GM23248 (cell line): ENCODE measurements at regions not wholly inside any gene's neighbourhood (a gene's known extent, or its start where the extent isn't known, plus 50 kb on each side); places are given as distances from the start of the nearest gene placed in this dataset.

Experiments used
- EZH2 ChIP-seq: fragments of 200-600 bp; sonication (generic); IDR thresholded peaks from 2 replicates; pipeline ENCODE4 v1.6.1; 2018; ENCODE audit warnings: antibody characterized with exemption, mild to moderate bottlenecking; ENCODE audit not compliant: insufficient read depth, poor library complexity, severe bottlenecking
- EZH2phosphoT487 ChIP-seq: fragments of 200-600 bp; sonication (generic); IDR thresholded peaks from 2 replicates; pipeline ENCODE4 v1.6.1; 2018; ENCODE audit warnings: antibody characterized with exemption, moderate library complexity, mild to moderate bottlenecking, low read depth; ENCODE audit not compliant: insufficient read depth

- TF ChIP-seq EZH2phosphoT487 (no peak), EZH2 (no peak)
These were observed 193.8 kb upstream of the HMHB1 start for GRCh38 chr5:143618141-143618540.
